Ovary (tissue), 7 donors: ENCODE measurements at regions not wholly inside any gene's neighbourhood (a gene's known extent, or its start where the extent isn't known, plus 50 kb on each side); places are given as distances from the start of the nearest gene placed in this dataset.
"Not testable (repeated sequence)": the region's sequence is repeated elsewhere in the genome, so short reads cannot be mapped to it uniquely, and the experiment has no call there.

Experiments used
- DNase-seq, 5 donors: peaks; one replicate each; pipeline ENCODE4 v3.0.0-alpha.2; 2019 to 2020
- H3K27ac ChIP-seq, 2 donors: fragments of 200-600 bp; one replicate each; pipeline versions ENCODE4 v1.5.1 to v1.8.0; 2019 to 2022
- H3K27me3 ChIP-seq: fragments of 200-600 bp; one replicate; pipeline ENCODE4 v1.8.0; 2022
- H3K36me3 ChIP-seq: fragments of 200-600 bp; sonication (generic); one replicate; pipeline ENCODE4 v1.5.1; 2019
- H3K4me1 ChIP-seq: one replicate; pipeline ENCODE4 v1.8.1; 2013; ENCODE audit warnings: mild to moderate bottlenecking, moderate library complexity; ENCODE audit not compliant: insufficient read depth
- H3K4me3 ChIP-seq: fragments of 200-600 bp; sonication (generic); one replicate; pipeline ENCODE4 v1.5.1; 2017
- H3K9me3 ChIP-seq, 2 donors: fragments of 200-600 bp in 1 of 2; sonication (generic) in 1 of 2; one replicate each; pipeline versions ENCODE4 v1.5.1 to v1.8.1; 2013 to 2019; ENCODE audit warnings: mild to moderate bottlenecking in 1 of 2, moderate library complexity in 1 of 2
- CTCF ChIP-seq, 3 donors: fragments of 450-650 bp in 2 of 3; fragments of 200-600 bp in 1 of 3; IDR thresholded peaks; one replicate each; pipeline versions ENCODE4 v1.5.1 to v1.8.0; 2016 to 2022; ENCODE audit warnings: antibody characterized with exemption in 3 of 3, mild to moderate bottlenecking in 1 of 3
- EP300 ChIP-seq: sonication (generic); formaldehyde crosslinking; IDR thresholded peaks from one replicate; pipeline ENCODE4 v1.6.1; 2017; ENCODE audit warnings: antibody characterized with exemption
- POLR2A ChIP-seq: fragments of 450-650 bp; IDR thresholded peaks from one replicate; pipeline ENCODE4 v1.6.1; 2017; ENCODE audit warnings: antibody characterized with exemption, mild to moderate bottlenecking, moderate library complexity
- WGBS, 3 donors: extraction: QIAGEN DNeasy Blood & Tissue Kit in 1 of 3; methylation state at CpG; one replicate each; pipeline versions ENCODE4 v1.1.5 to v1.1.7; 2013 to 2017; 5-methylcytosine and 5-hydroxymethylcytosine counted together
- intact Hi-C, 4 donors: fragments of 100-400 bp; cut with DNase I; formaldehyde crosslinking; loops; one replicate each; pipeline versions ENCODE4 v1.11.0 to v1.15.1; 2022 to 2023
- donor health status: DM: no; HTN: no; CAD: no; lungs with moderate emphysema.
- donor health status: DM: no; HTN: no; CAD: no.
- donor health status: Bipolar disorder and iron deficiency.
- donor health status: DM: no; HTN: no; CAD: no.
- donor health status: DM: yes; HTN: yes; CAD: no.

- no peaks in the 10 kb centered on the region for H3K36me3 ChIP-seq
- H3K4me1 ChIP-seq, result no peaks in the 10 kb centered on the region
- WGBS, 3 donors, result 63 to 82% (median 76%) methylated on average over 2 of the region's 2 CpGs
- no peak overlapping the region for H3K27ac ChIP-seq
- no peaks in the 10 kb centered on the region for H3K27me3 ChIP-seq
- TF ChIP-seq EP300, result no peak
- no peak for TF ChIP-seq POLR2A
- TF ChIP-seq CTCF (IDR thresholded peaks at IDR 0.05), result no peak
- no peaks in the 10 kb centered on the region for H3K9me3 ChIP-seq
- no peak overlapping the region for H3K4me3 ChIP-seq
- intact Hi-C loops, result no loop called here
- DNase-seq, result no peak
Observed at GRCh38 chr2:88950010-88950409, 258.5 kb downstream of the RPIA start.

DNA sequence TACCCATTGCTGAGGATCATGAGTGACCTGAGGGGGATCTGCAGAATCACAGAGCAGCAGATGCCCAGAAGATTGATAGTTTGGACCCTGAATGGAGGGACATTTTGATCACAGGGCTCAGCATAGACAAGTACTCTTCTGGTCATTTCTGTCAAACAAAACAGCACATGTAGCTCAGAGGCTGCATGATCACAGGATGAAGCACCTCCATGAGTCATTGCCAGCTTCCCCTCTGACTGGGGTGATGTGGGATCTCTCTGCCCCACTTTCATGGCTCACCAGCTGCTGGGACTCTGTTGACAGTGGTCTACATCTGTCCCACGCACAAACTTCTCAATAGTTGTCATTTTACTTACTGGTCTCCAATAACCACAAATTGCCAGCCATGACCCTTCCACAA is 264.1 kb downstream of the RPIA start:
- Histone ChIP-seq H3K4me3 (no peak overlapping the region), H3K27ac (no peak overlapping the region), H3K36me3 (no peaks in the 10 kb centered on the region), H3K9me3 (no peaks in the 10 kb centered on the region), H3K4me1 (no peaks in the 10 kb centered on the region), H3K27me3 (no peaks in the 10 kb centered on the region)
- intact Hi-C loops, result no loop called here
- no peak for DNase-seq
- 79 to 86% (median 80%) methylated on average over 1 of the region's 1 CpG for WGBS, 3 donors
- TF ChIP-seq EP300 (no peak), CTCF (IDR thresholded peaks at IDR 0.05) (no peak), POLR2A (no peak)

DNA sequence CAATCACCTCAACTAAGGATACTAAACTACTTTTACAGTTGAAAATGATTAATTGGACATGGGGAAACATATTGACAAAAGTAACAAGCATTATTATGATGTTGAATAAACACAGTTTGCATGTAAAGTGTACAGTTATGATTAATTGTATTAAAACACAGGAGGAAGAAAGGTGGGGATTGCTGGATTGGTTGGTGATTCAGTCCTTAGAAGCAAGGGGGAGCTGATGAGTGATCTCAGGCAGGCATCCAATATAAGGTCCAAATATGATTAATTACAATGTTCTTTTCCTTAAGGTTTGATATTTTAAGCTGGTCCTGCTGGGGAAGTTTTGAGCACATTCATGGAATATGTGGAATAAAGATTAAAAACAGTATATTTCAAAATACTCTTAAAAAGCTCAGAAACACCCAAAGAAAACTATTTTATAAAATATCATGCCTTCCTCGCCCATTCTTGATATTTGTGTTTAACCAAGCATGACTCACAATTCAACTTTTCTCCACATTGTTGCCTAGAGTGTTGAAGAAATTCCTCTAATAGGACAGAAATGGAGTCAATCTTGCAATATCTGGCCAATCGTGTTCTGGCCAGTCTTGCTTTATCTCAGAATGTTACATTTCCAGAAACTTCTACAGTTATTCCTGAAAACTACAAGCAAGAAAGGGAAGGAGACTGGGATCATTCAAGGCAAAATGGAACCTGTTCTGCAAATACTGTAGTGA is 268.2 kb downstream of the RPIA start:
- Histone ChIP-seq H3K27me3 (no peaks in the 10 kb centered on the region), H3K4me1 (no peaks in the 10 kb centered on the region), H3K9me3 (no peaks in the 10 kb centered on the region), H3K4me3 (no peak overlapping the region), H3K27ac (no peak overlapping the region), H3K36me3 (no peaks in the 10 kb centered on the region)
- WGBS, 3 donors, result 54 to 73% (median 61%) methylated on average over 2 of the region's 2 CpGs
- no peak for DNase-seq
- intact Hi-C loops, result no loop called here
- no peak for TF ChIP-seq POLR2A
- TF ChIP-seq EP300, result no peak
- TF ChIP-seq CTCF (IDR thresholded peaks at IDR 0.05), result no peak

DNA sequence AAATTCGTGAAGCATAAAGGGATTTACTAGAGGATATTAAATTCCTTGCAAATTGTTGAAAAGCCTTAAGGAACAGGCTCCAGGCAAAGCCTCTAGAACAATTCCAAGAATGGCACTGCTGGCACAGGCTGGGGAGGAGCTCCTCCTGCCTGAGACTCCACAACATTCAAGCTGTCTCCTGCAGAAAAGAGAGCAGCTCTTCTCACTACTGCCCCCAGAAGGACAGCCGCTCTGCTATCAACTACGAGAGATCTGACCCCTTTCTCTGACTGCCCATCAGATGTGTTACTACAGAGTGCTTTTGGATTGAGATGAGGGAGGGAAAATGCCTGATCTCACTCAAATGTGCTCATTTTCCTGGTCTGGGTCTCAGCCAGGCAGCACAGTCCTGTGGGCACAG is 269.9 kb downstream of the RPIA start:
- 31 to 38% (median 35%) methylated on average over 3 of the region's 3 CpGs for WGBS, 3 donors
- H3K4me3 ChIP-seq, H3K9me3 ChIP-seq, H3K27ac ChIP-seq, H3K27me3 ChIP-seq, H3K4me1 ChIP-seq, DNase-seq, H3K36me3 ChIP-seq, intact Hi-C loops: not testable (repeated sequence)

- no peaks in the 10 kb centered on the region for H3K4me1 ChIP-seq
- WGBS, 3 donors, result 68 to 75% (median 70%) methylated on average over 3 of the region's 3 CpGs
- no peak overlapping the region for H3K4me3 ChIP-seq
- no peaks in the 10 kb centered on the region for H3K9me3 ChIP-seq
- no peaks in the 10 kb centered on the region for H3K36me3 ChIP-seq
- no peak overlapping the region for H3K27ac ChIP-seq
- no peaks in the 10 kb centered on the region for H3K27me3 ChIP-seq
- intact Hi-C loops, result no loop called here
- TF ChIP-seq CTCF (IDR thresholded peaks at IDR 0.05) (no peak), EP300 (no peak), POLR2A (no peak)
- no peak for DNase-seq
Observed at GRCh38 chr2:88967844-88968243, 276.4 kb downstream of the RPIA start.

DNA sequence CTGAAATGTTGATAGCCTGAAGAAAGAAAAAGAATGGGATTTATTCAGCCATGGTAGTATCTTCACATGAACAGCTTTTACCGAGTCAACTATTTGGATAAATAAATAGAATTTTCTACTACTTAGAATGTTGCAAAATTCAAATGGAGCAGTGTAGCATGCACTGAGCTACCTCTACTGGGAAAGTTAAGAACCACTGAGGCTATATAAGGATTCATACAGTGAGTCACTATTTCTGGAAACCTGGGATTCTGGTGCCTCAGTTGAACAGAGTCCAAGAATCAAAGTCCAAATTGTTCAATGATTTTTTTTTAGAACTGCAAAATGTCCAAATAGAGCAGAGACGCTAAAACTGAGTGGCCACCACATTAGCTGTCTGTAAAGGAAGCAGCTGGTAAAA is 286.5 kb downstream of the RPIA start:
- H3K27ac ChIP-seq, intact Hi-C loops, DNase-seq, H3K9me3 ChIP-seq, H3K36me3 ChIP-seq, H3K27me3 ChIP-seq, H3K4me3 ChIP-seq, H3K4me1 ChIP-seq: not testable (repeated sequence)
- WGBS, 3 donors, result 62 to 81% (median 64%) methylated on average over 1 to 2 of the region's 2 CpGs

GRCh38 chr2:88978446-88978845 is 287.0 kb downstream of the RPIA start:
- 53 to 80% (median 70%) methylated on average over 1 of the region's 1 CpG for WGBS, 3 donors
- DNase-seq, H3K9me3 ChIP-seq, H3K4me3 ChIP-seq, H3K27ac ChIP-seq, H3K36me3 ChIP-seq, intact Hi-C loops, H3K27me3 ChIP-seq, H3K4me1 ChIP-seq: not testable (repeated sequence)

GRCh38 chr2:88984079-88984478 is 292.6 kb downstream of the RPIA start:
- H3K27ac ChIP-seq, intact Hi-C loops: not testable (repeated sequence)
- WGBS, 3 donors, result 54 to 75% (median 63%) methylated on average over 2 of the region's 2 CpGs

More at GRCh38 chr2:88984079-88984478, 292.6 kb downstream of the RPIA start:
- not testable (repeated sequence) for H3K4me1 ChIP-seq, H3K27me3 ChIP-seq, DNase-seq, H3K9me3 ChIP-seq, H3K4me3 ChIP-seq, H3K36me3 ChIP-seq
